D721Med (cell line): ENCODE measurements at regions not wholly inside any gene's neighbourhood (a gene's known extent, or its start where the extent isn't known, plus 50 kb on each side); places are given as distances from the start of the nearest gene placed in this dataset.

ENCODE experiments used
- DNase-seq: peaks from one replicate; pipeline ENCODE4 v3.0.0; 2011; ENCODE audit warnings: low spot score; ENCODE audit not compliant: insufficient read length
- FAIRE-seq: peaks from 2 replicates; lab custom pipeline; 2011; peaks lifted over from hg19 to GRCh38; lab: Jason Lieb, UNC
- CTCF ChIP-seq: IDR thresholded peaks from 2 replicates; pipeline ENCODE4 v1.5.1; 2012; ENCODE audit warnings: mild to moderate bottlenecking, control low read depth; ENCODE audit not compliant: insufficient read depth; ENCODE audit errors: missing control alignments

GRCh38 chr2:731711-732110, 54.5 kb upstream of the TMEM18 start:
- FAIRE-seq (no peak), DNase-seq (no peak)
- TF ChIP-seq CTCF = no peak

- DNase-seq (no peak), FAIRE-seq (no peak)
- no peak for TF ChIP-seq CTCF
These were observed 52.2 kb upstream of the TMEM18 start for GRCh38 chr2:729376-729861.

GRCh38 chr2:728165-728564, 51.0 kb upstream of the TMEM18 start:
- FAIRE-seq (no peak), DNase-seq (no peak)
- no peak for TF ChIP-seq CTCF

- FAIRE-seq (no peak), DNase-seq (no peak)
- TF ChIP-seq CTCF = no peak
These were observed 49.9 kb upstream of the TMEM18 start for GRCh38 chr2:727071-727470.
